DND-41 (cell line): ENCODE measurements at regions not wholly inside any gene's neighbourhood (a gene's known extent, or its start where the extent isn't known, plus 50 kb on each side); places are given as distances from the start of the nearest gene placed in this dataset.

Experiments used
- ATAC-seq: fragments of 200-7000 bp; cut with Tn5 transposase; 3 replicates; pipeline ENCODE4 v1.9.1; 2021; ENCODE audit warnings: low read depth; ENCODE audit not compliant: insufficient read depth
- DNase-seq: peaks from one replicate; pipeline ENCODE4 v3.0.0-alpha.2; 2020
- H2AFZ ChIP-seq: 2 replicates; pipeline ENCODE4 v1.6.0; 2012; ENCODE audit warnings: low read depth, low read length
- H3K27ac ChIP-seq: 2 replicates; pipeline ENCODE4 v1.5.1; 2012; ENCODE audit warnings: low read length, inconsistent platforms
- H3K27me3 ChIP-seq: fragments of 200-600 bp; sonication (generic); 2 replicates; pipeline ENCODE4 v1.6.0; 2012; ENCODE audit warnings: low read length, mild to moderate bottlenecking, inconsistent platforms; ENCODE audit not compliant: insufficient read depth, poor library complexity
- H3K36me3 ChIP-seq: 2 replicates; pipeline ENCODE4 v1.5.1; 2012; ENCODE audit warnings: low read length, inconsistent platforms; ENCODE audit not compliant: insufficient read depth
- H3K4me1 ChIP-seq: 2 replicates; pipeline ENCODE4 v1.5.1; 2012; ENCODE audit warnings: mild to moderate bottlenecking, low read length; ENCODE audit not compliant: insufficient read depth
- H3K4me2 ChIP-seq: 2 replicates; pipeline ENCODE4 v1.6.0; 2012; ENCODE audit warnings: mild to moderate bottlenecking, moderate library complexity, low read length, inconsistent platforms; ENCODE audit not compliant: insufficient read depth
- H3K4me3 ChIP-seq, 2 experiments: fragments of 200-600 bp in 1 of 2; shearing (Covaris generic) in 1 of 2; 2 replicates each; pipeline ENCODE4 v1.5.1; 2012 to 2016; ENCODE audit warnings: inconsistent platforms in 2 of 2, low read length in 2 of 2, mild to moderate bottlenecking in 2 of 2, low read depth in 1 of 2, moderate library complexity in 1 of 2
- H3K79me2 ChIP-seq: 2 replicates; pipeline ENCODE4 v1.6.0; 2012; ENCODE audit warnings: low read length, inconsistent platforms; ENCODE audit not compliant: insufficient read depth
- H3K9ac ChIP-seq: 2 replicates; pipeline ENCODE4 v1.6.0; 2012; ENCODE audit warnings: low read depth, mild to moderate bottlenecking, inconsistent platforms, low read length, moderate library complexity
- H3K9me3 ChIP-seq: 2 replicates; pipeline ENCODE4 v1.5.1; 2012; ENCODE audit warnings: low read length, moderate library complexity, mild to moderate bottlenecking, inconsistent platforms; ENCODE audit not compliant: insufficient read depth, severe bottlenecking
- H4K20me1 ChIP-seq: 2 replicates; pipeline ENCODE4 v1.6.0; 2012; ENCODE audit warnings: low read length; ENCODE audit not compliant: insufficient read depth
- EZH2 ChIP-seq: IDR thresholded peaks from 3 replicates; pipeline ENCODE4 v1.6.1; 2012; ENCODE audit warnings: borderline replicate concordance, low read depth, mild to moderate bottlenecking, moderate library complexity, low read length, inconsistent platforms; ENCODE audit not compliant: severe bottlenecking
- TF ChIP-seq, protein P1 (sequence below): IDR thresholded peaks from 2 replicates; pipeline ENCODE4 v1.5.1; 2012; ENCODE audit warnings: borderline replicate concordance, low read length, moderate library complexity, mild to moderate bottlenecking; ENCODE audit not compliant: poor library complexity, severe bottlenecking; ENCODE audit errors: extremely low read depth

DNA sequence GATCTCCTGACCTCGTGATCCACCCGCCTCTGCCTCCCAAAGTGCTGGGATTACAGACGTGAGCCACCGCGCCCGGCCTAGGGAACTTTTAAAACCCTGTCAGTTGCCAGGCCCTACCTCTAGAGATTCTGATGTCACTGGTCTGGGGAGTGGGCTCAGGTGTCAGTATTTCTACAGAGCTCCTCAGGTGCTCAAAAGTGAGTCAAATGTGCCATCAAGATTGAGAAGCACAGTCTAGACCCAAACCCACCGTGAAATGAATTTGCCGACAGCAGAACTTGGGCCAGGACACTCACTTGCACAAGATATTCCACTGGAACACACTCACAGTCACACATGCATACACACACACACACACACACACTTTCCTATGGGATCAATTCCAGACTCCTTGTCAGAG is 215.5 kb downstream of the RRAGC start:
- H2AFZ ChIP-seq = no peak overlapping the region
- H3K4me1 ChIP-seq = no peaks in the 10 kb centered on the region
- DNase-seq = no peak
- no peak for ATAC-seq
- H3K36me3 ChIP-seq = no peaks in the 10 kb centered on the region
- no peak overlapping the region for H3K4me2 ChIP-seq
- no peaks in the 10 kb centered on the region for H4K20me1 ChIP-seq
- H3K27me3 ChIP-seq = no peaks in the 10 kb centered on the region
- H3K4me3 ChIP-seq = no peak overlapping the region
- TF ChIP-seq, protein P1, sequence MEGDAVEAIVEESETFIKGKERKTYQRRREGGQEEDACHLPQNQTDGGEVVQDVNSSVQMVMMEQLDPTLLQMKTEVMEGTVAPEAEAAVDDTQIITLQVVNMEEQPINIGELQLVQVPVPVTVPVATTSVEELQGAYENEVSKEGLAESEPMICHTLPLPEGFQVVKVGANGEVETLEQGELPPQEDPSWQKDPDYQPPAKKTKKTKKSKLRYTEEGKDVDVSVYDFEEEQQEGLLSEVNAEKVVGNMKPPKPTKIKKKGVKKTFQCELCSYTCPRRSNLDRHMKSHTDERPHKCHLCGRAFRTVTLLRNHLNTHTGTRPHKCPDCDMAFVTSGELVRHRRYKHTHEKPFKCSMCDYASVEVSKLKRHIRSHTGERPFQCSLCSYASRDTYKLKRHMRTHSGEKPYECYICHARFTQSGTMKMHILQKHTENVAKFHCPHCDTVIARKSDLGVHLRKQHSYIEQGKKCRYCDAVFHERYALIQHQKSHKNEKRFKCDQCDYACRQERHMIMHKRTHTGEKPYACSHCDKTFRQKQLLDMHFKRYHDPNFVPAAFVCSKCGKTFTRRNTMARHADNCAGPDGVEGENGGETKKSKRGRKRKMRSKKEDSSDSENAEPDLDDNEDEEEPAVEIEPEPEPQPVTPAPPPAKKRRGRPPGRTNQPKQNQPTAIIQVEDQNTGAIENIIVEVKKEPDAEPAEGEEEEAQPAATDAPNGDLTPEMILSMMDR = no peak
- no peak for TF ChIP-seq EZH2
- no peaks in the 10 kb centered on the region for H3K9me3 ChIP-seq
- H3K9ac ChIP-seq = no peak overlapping the region
- H3K79me2 ChIP-seq = no peaks in the 10 kb centered on the region
- H3K27ac ChIP-seq = no peak overlapping the region

GRCh38 chr1:38641661-38642060 is 217.9 kb downstream of the RRAGC start:
- Histone ChIP-seq H3K9me3 (no peaks in the 10 kb centered on the region), H3K36me3 (no peaks in the 10 kb centered on the region), H3K27ac (no peak overlapping the region), H4K20me1 (no peaks in the 10 kb centered on the region), H2AFZ (no peak overlapping the region), H3K4me3 (no peak overlapping the region), H3K4me1 (no peaks in the 10 kb centered on the region), H3K9ac (no peak overlapping the region), H3K27me3 (no peaks in the 10 kb centered on the region), H3K79me2 (no peaks in the 10 kb centered on the region), H3K4me2 (no peak overlapping the region)
- DNase-seq (no peak), ATAC-seq (no peak)
- TF ChIP-seq EZH2 = no peak
- TF ChIP-seq, protein P1 = no peak

- ATAC-seq (no peak), DNase-seq (no peak)
- H3K27me3 ChIP-seq = no peaks in the 10 kb centered on the region
- no peak for TF ChIP-seq EZH2
- TF ChIP-seq, protein P1 = no peak
- H4K20me1 ChIP-seq = no peaks in the 10 kb centered on the region
- no peaks in the 10 kb centered on the region for H3K79me2 ChIP-seq
- no peaks in the 10 kb centered on the region for H3K4me1 ChIP-seq
- H2AFZ ChIP-seq = no peak overlapping the region
- no peak overlapping the region for H3K4me3 ChIP-seq
- H3K27ac ChIP-seq = no peak overlapping the region
- no peaks in the 10 kb centered on the region for H3K36me3 ChIP-seq
- H3K9me3 ChIP-seq = peaks cover 4% of the 10 kb centered on the region
- no peak overlapping the region for H3K9ac ChIP-seq
- H3K4me2 ChIP-seq = no peak overlapping the region
Observed at GRCh38 chr1:38640371-38640770, 219.2 kb downstream of the RRAGC start.

DNA sequence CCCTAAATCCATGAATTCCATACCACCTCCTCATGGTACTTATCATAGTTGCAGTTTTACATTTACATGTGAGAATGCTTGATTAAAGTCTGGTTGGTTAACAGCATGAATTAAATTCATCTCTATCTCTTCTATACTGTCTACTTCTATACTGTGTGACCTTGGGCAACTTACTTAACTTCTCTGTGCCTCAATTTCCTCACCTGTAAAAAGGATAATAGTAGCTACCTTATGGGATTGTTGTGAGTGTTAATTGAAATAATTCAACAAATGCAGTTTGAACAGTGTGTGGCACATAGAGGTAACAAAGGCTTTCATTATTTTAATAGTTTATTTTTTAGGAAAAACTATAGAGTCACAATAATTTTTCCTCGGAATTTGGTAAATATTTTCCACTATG is 231.3 kb downstream of the RRAGC start:
- no peak overlapping the region for H3K27ac ChIP-seq
- peaks cover 3% of the 10 kb centered on the region for H3K27me3 ChIP-seq
- TF ChIP-seq, protein P1 = no peak
- no peak for TF ChIP-seq EZH2
- no peaks in the 10 kb centered on the region for H3K79me2 ChIP-seq
- no peak overlapping the region for H3K9ac ChIP-seq
- DNase-seq (no peak), ATAC-seq (no peak)
- H3K4me3 ChIP-seq = no peak overlapping the region
- H3K36me3 ChIP-seq = no peaks in the 10 kb centered on the region
- no peak overlapping the region for H3K4me2 ChIP-seq
- no peaks in the 10 kb centered on the region for H3K4me1 ChIP-seq
- H4K20me1 ChIP-seq = no peaks in the 10 kb centered on the region
- H2AFZ ChIP-seq = no peak overlapping the region
- H3K9me3 ChIP-seq = no peaks in the 10 kb centered on the region
